ENCODE measurements at regions not wholly inside any gene's neighbourhood (a gene's known extent, or its start where the extent isn't known, plus 50 kb on each side); places are given as distances from the start of the nearest gene placed in this dataset.
"Not testable (repeated sequence)": the region's sequence is repeated elsewhere in the genome, so short reads cannot be mapped to it uniquely, and the experiment has no call there.

DNA sequence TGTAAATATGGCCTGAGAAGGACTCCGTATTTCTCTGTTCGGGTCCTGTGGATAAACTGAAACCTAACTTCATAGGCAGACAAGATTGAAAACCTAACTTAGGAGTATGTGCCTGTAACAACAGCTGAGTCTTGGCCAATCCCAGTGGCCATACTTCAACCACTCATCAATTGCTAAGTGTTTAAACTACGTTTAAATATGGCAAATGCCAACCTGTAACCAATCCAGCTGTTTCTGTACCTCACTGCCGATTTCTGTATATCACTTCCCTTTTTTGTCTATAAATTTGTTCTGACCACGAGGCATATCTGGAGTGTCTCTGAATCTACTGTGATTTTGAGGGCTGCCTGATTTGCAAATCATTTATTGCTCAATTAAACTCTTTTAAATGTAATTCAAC, 272.3 kb downstream of the LPIN1 start:
- not testable (repeated sequence) for DNase-seq; H3K4me3 Mint-ChIP-seq; H3K27me3 ChIP-seq (ENCODE audit: control insufficient read depth, insufficient read depth, low read length); H3K27ac ChIP-seq (ENCODE audit: insufficient read depth, low read length, poor library complexity, severe bottlenecking); H3K4me3 ChIP-seq (ENCODE audit: low read depth, low read length); H3K36me3 ChIP-seq (ENCODE audit: control insufficient read depth, insufficient read depth, low read length); H3K27ac Mint-ChIP-seq; ATAC-seq (ENCODE audit: low read depth in 2 of 2); H3K4me1 Mint-ChIP-seq; H3K36me3 Mint-ChIP-seq; H3K4me1 ChIP-seq (ENCODE audit: control insufficient read depth, insufficient read depth, low read length, poor library complexity, severe bottlenecking)
- Mint-ChIP-seq H3K9me3 (peaks cover 6 to 22% (median 11%) of the 10 kb centered on the region in 7 donors), H3K27me3 (peaks cover 17% of the 10 kb centered on the region)
- H3K9me3 ChIP-seq (ENCODE audit: control insufficient read depth in 2 of 2, low read length in 2 of 2) = peaks cover 15 to 30% of the 10 kb centered on the region in 2 experiments

DNA sequence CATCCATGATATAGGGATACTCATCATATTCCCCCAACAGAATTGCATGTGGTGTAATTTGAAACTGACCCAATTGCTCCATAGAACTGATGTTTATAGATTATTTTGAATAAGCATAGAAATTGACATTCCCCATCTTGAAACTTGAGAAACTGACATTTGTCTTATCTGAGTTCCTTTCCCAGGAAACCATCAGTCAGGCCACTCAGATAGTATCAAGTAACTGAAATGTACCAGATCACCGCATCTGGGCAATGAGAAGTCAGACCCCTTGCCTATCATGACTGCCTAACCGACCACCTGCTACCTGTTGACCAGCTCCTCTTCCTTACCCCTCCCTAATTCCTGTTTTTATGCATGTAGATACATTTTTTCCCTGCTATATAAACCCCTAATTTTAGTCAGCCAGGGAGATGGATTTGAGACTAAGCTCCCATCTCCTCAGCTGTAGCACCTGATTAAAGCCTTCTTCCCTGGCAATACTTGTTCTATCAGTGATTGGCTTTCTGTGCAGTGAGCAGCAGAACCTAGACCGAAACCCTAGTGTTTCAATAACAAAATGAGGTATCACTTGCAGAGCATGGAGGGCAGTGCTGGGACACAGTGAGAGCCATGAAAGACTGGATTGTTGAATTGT, 274.5 kb downstream of the LPIN1 start:
- Mint-ChIP-seq H3K27ac (no peak overlapping the region), H3K4me1 (peaks cover 0 to 3% (median under 1%) of the 10 kb centered on the region in 4 donors), H3K9me3 (peaks cover 6 to 24% (median 11%) of the 10 kb centered on the region in 7 donors), H3K36me3 (peaks cover 4% of the 10 kb centered on the region), H3K27me3 (peaks cover 22% of the 10 kb centered on the region), H3K4me3 (no peak overlapping the region)
- ATAC-seq (ENCODE audit: low read depth in 2 of 2) (no peak), DNase-seq (no peak)
- no peak overlapping the region for H3K27ac ChIP-seq (ENCODE audit: insufficient read depth, low read length, poor library complexity, severe bottlenecking)
- H3K9me3 ChIP-seq (ENCODE audit: control insufficient read depth in 2 of 2, low read length in 2 of 2) = peaks cover 15 to 30% of the 10 kb centered on the region in 2 experiments
- H3K27me3 ChIP-seq (ENCODE audit: control insufficient read depth, insufficient read depth, low read length) = no peaks in the 10 kb centered on the region
- H3K4me1 ChIP-seq (ENCODE audit: control insufficient read depth, insufficient read depth, low read length, poor library complexity, severe bottlenecking) = no peaks in the 10 kb centered on the region
- no peaks in the 10 kb centered on the region for H3K36me3 ChIP-seq (ENCODE audit: control insufficient read depth, insufficient read depth, low read length)
- no peak overlapping the region for H3K4me3 ChIP-seq (ENCODE audit: low read depth, low read length)

DNA sequence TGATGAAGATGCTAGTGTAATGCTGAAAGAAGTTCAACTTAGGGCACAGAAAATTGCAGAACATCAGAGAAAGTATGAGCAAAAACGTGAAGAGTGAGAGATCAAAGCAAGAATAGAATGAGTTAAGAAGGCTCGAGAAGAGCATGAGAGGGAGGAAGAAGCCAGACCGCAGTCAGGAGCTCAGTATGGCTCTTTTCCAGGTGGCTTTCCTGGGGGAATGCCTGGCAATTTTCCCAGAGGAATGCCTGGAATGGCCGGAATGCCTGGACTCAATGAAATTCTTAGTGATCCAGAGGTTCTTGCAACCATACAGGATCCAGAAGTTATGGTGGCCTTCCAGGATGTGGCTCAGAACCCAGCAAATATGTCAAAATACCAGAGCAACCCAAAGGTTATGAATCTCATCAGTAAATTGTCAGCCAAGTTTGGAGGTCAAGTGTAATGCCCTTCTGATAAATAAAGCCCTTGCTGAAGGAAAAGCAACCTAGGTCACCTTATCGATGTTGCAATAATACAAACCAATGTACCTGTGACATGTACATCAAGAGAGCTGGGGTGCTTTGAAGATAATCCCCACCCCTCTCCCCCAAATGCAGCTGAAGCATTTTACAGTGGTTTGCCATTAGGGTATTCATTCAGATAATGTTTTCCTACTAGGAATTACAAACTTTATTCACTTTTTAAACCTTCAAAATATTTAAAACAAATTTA, 277.9 kb downstream of the LPIN1 start:
- H3K36me3 ChIP-seq (ENCODE audit: control insufficient read depth, insufficient read depth, low read length); H3K4me3 Mint-ChIP-seq; H3K4me1 ChIP-seq (ENCODE audit: control insufficient read depth, insufficient read depth, low read length, poor library complexity, severe bottlenecking); H3K4me1 Mint-ChIP-seq; H3K27ac Mint-ChIP-seq; H3K27me3 ChIP-seq (ENCODE audit: control insufficient read depth, insufficient read depth, low read length); ATAC-seq (ENCODE audit: low read depth in 2 of 2); H3K36me3 Mint-ChIP-seq; H3K4me3 ChIP-seq (ENCODE audit: low read depth, low read length); H3K27ac ChIP-seq (ENCODE audit: insufficient read depth, low read length, poor library complexity, severe bottlenecking); DNase-seq: not testable (repeated sequence)
- Mint-ChIP-seq H3K27me3 (peaks cover 30% of the 10 kb centered on the region), H3K9me3 (peaks cover 2 to 24% (median 11%) of the 10 kb centered on the region in 7 donors)
- peaks cover 15 to 27% of the 10 kb centered on the region in 2 experiments for H3K9me3 ChIP-seq (ENCODE audit: control insufficient read depth in 2 of 2, low read length in 2 of 2)

DNA sequence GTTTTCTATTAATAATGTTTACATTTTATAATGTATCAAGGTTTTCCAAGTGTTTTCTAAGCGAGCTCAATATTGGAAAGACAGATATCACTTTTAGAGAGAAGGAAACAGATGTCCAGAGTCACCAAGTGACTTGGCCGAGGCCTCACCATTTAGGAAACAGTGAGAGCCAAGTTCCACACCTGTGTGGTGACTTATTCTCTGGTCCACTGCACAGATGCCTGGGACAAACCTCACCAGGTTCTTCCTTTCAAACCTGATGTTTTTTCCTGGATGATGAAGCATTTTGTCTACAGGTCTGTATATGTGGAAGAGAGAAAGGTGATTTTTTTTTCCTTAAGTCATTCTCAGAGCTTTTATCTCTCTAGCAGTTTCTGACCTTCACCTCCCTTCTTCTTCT, 280.7 kb downstream of the LPIN1 start:
- Mint-ChIP-seq H3K4me3 (no peak overlapping the region), H3K27ac (no peak overlapping the region), H3K4me1 (peaks cover 0 to 3% (median 0%) of the 10 kb centered on the region in 4 donors), H3K27me3 (peaks cover 28% of the 10 kb centered on the region), H3K9me3 (peaks cover 0 to 7% (median 2%) of the 10 kb centered on the region in 7 donors), H3K36me3 (peaks cover 4% of the 10 kb centered on the region)
- DNase-seq = no peak
- H3K4me1 ChIP-seq (ENCODE audit: control insufficient read depth, insufficient read depth, low read length, poor library complexity, severe bottlenecking) = no peaks in the 10 kb centered on the region
- no peaks in the 10 kb centered on the region for H3K36me3 ChIP-seq (ENCODE audit: control insufficient read depth, insufficient read depth, low read length)
- H3K27me3 ChIP-seq (ENCODE audit: control insufficient read depth, insufficient read depth, low read length) = peaks cover 2% of the 10 kb centered on the region
- no peak overlapping the region for H3K27ac ChIP-seq (ENCODE audit: insufficient read depth, low read length, poor library complexity, severe bottlenecking)
- H3K4me3 ChIP-seq (ENCODE audit: low read depth, low read length) = no peak overlapping the region
- no peak for ATAC-seq (ENCODE audit: low read depth in 2 of 2)
- H3K9me3 ChIP-seq (ENCODE audit: control insufficient read depth in 2 of 2, low read length in 2 of 2) = no peaks in the 10 kb centered on the region

DNA sequence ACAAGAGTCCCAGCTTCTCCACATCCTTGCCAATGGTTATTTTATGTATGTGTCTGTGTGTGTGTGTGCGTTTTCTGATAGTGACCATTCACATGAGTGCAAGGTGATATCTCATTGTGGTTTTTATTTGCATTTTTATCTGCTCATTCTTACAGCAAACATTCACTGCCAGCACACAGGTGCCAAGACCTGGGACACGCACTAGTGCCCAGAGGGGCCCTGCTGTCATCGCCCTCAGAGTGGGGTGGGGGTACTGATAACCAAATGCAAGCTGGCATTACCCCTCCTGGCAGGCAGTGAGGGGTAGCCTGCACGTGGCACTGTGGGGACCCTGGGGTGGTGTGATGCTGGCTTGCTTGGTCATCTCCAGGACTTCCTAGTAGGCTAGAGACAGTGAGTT, 285.4 kb downstream of the LPIN1 start:
- H3K36me3 Mint-ChIP-seq = no peaks in the 10 kb centered on the region
- Histone ChIP-seq H3K36me3 (ENCODE audit: control insufficient read depth, insufficient read depth, low read length) (no peaks in the 10 kb centered on the region), H3K27me3 (ENCODE audit: control insufficient read depth, insufficient read depth, low read length) (peaks cover 2% of the 10 kb centered on the region), H3K9me3 (ENCODE audit: control insufficient read depth in 2 of 2, low read length in 2 of 2) (no peaks in the 10 kb centered on the region), H3K4me3 (ENCODE audit: low read depth, low read length) (no peak overlapping the region), H3K27ac (ENCODE audit: insufficient read depth, low read length, poor library complexity, severe bottlenecking) (no peak overlapping the region), H3K4me1 (ENCODE audit: control insufficient read depth, insufficient read depth, low read length, poor library complexity, severe bottlenecking) (peaks cover 13% of the 10 kb centered on the region)
- no peak overlapping the region for H3K4me3 Mint-ChIP-seq
- DNase-seq (no peak), ATAC-seq (ENCODE audit: low read depth in 2 of 2) (no peak)
- H3K27ac Mint-ChIP-seq = no peak overlapping the region
- H3K27me3 Mint-ChIP-seq = peaks cover 21% of the 10 kb centered on the region
- H3K9me3 Mint-ChIP-seq = peaks cover 0 to 2% (median 0%) of the 10 kb centered on the region in 7 donors
- peaks cover 6 to 18% (median 12%) of the 10 kb centered on the region in 4 donors for H3K4me1 Mint-ChIP-seq

DNA sequence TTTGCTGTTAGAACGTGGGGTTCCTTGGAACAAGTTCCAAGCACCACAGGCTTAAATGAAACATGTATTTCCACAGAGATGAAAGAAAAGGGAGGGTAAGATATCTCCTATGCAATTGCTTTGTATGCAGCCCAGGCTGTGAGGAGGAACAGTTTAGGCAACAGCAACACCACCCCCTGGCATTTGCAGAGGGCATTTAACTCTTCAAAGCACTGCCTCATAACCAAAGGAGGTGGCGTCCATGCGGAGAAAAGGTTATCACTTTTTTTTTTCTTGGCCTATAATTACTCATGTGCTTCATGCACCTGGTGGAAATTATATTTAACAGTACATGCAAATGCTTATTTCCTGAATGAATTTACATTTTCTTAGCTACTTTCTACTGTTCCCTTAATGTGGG, 286.0 kb downstream of the LPIN1 start:
- ATAC-seq (ENCODE audit: low read depth in 2 of 2) (no peak), DNase-seq (no peak)
- Mint-ChIP-seq H3K27ac (no peak overlapping the region), H3K9me3 (peaks cover 0 to 2% (median 0%) of the 10 kb centered on the region in 7 donors), H3K4me1 (peaks cover 8 to 23% (median 16%) of the 10 kb centered on the region in 4 donors), H3K4me3 (no peak overlapping the region), H3K27me3 (peaks cover 21% of the 10 kb centered on the region), H3K36me3 (no peaks in the 10 kb centered on the region)
- no peak overlapping the region for H3K27ac ChIP-seq (ENCODE audit: insufficient read depth, low read length, poor library complexity, severe bottlenecking)
- H3K9me3 ChIP-seq (ENCODE audit: control insufficient read depth in 2 of 2, low read length in 2 of 2) = no peaks in the 10 kb centered on the region
- H3K27me3 ChIP-seq (ENCODE audit: control insufficient read depth, insufficient read depth, low read length) = peaks cover 2% of the 10 kb centered on the region
- H3K4me1 ChIP-seq (ENCODE audit: control insufficient read depth, insufficient read depth, low read length, poor library complexity, severe bottlenecking) = peaks cover 19% of the 10 kb centered on the region
- H3K36me3 ChIP-seq (ENCODE audit: control insufficient read depth, insufficient read depth, low read length) = no peaks in the 10 kb centered on the region
- H3K4me3 ChIP-seq (ENCODE audit: low read depth, low read length) = no peak overlapping the region

DNA sequence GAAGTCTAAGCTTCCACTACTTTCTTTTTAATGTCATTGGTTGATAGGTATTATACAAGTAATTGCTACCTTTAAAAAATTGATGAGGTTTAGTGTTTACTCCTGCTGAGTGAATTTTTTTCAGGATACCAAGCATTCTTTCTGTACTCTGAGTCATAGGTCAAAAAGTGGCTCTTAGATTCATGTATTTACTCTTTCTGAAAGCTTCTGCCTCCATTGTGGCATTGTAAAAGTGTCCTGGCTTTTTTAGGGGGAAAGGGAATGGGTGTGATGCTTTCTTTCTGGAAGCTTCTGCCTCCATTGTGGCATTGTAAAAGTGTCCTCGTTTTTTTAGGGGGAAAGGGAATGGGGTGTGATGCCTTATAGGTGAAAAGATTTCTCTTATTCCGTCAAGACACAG, 286.5 kb downstream of the LPIN1 start:
- H3K27ac Mint-ChIP-seq = peak overlapping the region in 1 of 3 donors; percentile 53
- H3K36me3 Mint-ChIP-seq = no peaks in the 10 kb centered on the region
- no peak overlapping the region for H3K27ac ChIP-seq (ENCODE audit: insufficient read depth, low read length, poor library complexity, severe bottlenecking)
- peaks cover 8 to 26% (median 16%) of the 10 kb centered on the region in 4 donors for H3K4me1 Mint-ChIP-seq
- DNase-seq = no peak
- no peaks in the 10 kb centered on the region for H3K36me3 ChIP-seq (ENCODE audit: control insufficient read depth, insufficient read depth, low read length)
- peaks cover 2% of the 10 kb centered on the region for H3K27me3 ChIP-seq (ENCODE audit: control insufficient read depth, insufficient read depth, low read length)
- no peak overlapping the region for H3K4me3 ChIP-seq (ENCODE audit: low read depth, low read length)
- no peak for ATAC-seq (ENCODE audit: low read depth in 2 of 2)
- no peak overlapping the region for H3K4me3 Mint-ChIP-seq
- peaks cover 22% of the 10 kb centered on the region for H3K4me1 ChIP-seq (ENCODE audit: control insufficient read depth, insufficient read depth, low read length, poor library complexity, severe bottlenecking)
- peaks cover 21% of the 10 kb centered on the region for H3K27me3 Mint-ChIP-seq
- no peaks in the 10 kb centered on the region for H3K9me3 ChIP-seq (ENCODE audit: control insufficient read depth in 2 of 2, low read length in 2 of 2)
- H3K9me3 Mint-ChIP-seq = peaks cover 0 to 2% (median 0%) of the 10 kb centered on the region in 7 donors

Data from CD4-positive, CD25-positive, alpha-beta regulatory T cell (primary cell).